ENCODE measurements at regions not wholly inside any gene's neighbourhood (a gene's known extent, or its start where the extent isn't known, plus 50 kb on each side); places are given as distances from the start of the nearest gene placed in this dataset.
"Not testable (repeated sequence)": the region's sequence is repeated elsewhere in the genome, so short reads cannot be mapped to it uniquely, and the experiment has no call there.

DNA sequence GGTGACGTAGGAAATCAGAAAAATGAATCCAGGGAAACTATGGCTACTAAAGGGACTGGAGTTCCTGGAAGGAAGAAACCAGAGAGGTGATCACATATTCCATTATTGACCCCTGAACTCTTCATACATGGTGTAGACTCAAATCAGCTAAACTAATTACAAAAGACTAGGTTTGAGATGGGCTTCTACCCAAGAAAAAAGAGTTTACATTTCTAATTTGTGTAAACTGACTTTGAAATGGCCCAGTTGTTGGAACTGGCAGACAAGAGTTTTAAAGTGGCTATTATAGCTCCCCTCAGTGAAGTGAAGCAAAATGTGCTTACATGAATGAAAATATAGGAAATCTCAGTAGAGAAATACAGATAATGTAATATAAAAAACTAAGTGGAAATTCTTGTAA, 1619.4 kb upstream of the SEL1L start:
- no peak for DNase-seq

DNA sequence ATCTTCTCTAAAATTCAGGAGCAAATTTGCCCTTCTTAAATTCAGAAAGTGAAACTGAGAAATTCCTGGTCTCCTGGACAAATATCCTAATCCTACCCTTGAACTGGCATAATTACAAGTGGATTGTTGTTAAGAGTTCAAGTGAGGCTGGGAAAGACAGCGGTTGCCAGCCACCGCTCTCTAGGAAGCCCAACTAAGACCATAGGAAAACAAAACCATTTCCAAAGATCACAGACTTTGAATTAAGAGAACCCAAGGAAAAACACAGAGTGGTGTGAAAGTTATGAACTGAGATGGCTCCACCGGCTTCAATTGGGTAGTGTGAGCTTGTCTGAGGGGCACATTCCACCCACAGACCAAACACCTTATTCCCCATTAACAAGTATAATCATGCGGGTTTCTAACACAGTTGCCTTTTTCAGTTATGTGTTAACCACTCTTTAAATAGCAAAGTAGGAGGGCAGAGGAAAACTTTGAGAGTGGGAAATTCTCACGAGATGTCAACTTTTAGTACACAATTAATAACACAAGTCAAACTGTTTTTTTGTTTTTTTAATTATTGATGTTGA, 1628.8 kb upstream of the SEL1L start:
- no peak for DNase-seq

DNA sequence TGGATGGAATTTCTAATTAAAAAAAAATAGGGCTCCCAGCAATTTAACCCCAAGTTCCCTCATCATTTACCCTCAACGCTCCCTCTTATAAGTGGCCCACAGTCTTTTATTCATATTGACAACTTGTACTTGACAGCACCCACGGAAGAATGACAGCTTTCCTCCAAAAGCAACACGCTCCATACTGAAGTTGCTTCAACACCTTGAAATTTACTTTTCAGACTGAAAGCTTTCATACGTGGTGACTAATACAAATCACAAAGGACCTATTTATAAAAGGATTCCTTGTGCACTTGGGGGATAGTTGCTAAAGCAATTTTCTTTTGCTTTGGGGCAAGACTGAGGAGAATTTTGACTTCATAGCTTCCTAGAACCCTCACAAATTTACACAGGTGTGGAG, 1629.4 kb upstream of the SEL1L start:
- no peak for DNase-seq

DNA sequence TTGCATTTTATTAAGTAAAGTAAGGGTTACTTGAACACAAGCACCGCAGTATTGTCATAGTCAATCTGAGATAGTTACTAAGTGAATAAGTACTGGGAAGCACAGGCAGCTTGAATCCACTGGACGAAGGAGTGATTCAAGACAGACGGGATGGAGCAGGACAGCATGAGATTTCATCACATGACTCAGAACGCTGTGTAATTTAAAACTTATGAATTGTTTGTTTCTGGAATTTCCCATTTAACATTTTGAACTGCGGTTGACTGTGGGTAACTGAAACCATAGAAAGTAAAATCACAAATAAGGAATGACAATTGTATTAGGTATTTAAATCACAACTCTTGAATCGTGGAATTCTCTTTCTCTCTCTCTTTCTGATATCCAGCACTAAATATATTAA, 1630.4 kb upstream of the SEL1L start:
- no peak for DNase-seq

DNA sequence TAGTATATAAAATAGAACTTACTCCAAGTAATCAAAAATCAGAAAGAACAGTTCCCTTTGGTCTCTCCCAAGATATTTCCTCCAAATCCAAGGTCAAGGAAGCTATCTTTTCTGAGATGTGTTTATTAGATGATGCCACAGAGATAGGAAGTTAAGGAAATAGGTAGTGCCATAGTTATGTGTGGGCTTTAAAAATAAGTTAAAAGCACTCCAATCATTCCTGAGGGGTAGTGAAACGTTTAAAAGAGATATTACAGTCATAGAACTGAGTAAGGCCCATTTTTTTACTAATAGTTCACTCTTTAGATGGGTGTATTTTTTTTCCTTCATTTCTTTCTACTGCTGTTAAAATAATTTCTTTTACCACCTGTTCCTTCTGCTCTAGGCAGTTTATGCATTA, 1630.9 kb upstream of the SEL1L start:
- DNase-seq, result no peak

DNA sequence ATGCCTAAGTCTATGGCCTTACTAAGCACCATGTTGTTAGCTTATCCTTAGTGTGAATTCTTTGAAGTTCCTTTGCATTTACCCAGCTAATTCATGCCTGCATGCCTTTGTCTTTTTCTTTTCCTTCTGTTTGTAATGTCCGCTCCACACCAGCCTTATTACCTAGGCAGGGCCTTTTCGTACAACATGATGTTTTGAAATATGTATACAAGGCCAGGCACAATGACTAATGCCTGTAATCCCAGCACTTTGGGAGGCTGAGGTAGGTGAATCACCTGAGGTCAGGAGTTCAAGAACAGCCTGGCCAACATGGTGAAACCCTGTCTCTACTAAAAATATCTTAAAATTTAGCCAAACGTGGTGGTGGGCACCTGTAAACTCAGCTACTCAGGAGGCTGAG, 1636.5 kb upstream of the SEL1L start:
- no peak for DNase-seq

DNA sequence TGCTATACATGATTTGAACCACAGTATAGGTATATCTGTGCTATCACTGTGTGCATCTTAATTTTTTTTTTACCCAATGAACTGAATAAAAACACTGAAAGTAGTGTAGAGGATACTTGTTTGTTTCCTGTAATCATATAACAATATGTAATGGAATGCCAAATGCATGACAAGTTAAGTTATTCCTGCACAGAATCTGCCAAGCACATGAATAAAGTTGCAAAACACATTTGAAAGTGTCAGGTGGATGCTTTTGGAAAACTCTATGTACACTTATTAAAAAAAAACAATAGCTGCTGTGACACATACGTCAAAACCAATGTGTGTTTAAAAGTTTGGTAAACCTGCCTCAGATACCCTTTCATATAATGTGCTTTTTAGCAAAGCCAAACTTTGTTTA, 1638.1 kb upstream of the SEL1L start:
- no peak for DNase-seq

DNA sequence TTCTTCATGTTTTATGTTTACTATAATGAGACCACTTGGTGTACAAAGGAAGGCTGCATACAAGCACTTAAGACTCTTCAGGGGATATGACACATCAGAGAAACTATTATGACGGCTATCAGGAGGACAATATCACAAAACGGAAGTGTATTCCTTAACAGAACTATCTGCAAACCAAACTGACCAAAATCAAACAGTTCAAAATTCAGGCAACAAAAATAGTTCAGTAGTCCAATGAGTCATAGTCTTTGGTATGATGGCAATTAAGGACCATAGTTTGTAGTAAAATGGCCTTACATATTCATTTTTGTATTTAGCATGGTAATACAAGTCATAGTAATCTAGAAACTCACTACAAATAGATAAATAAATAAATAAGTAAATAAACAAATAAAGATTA, 1638.7 kb upstream of the SEL1L start:
- DNase-seq, result no peak

DNA sequence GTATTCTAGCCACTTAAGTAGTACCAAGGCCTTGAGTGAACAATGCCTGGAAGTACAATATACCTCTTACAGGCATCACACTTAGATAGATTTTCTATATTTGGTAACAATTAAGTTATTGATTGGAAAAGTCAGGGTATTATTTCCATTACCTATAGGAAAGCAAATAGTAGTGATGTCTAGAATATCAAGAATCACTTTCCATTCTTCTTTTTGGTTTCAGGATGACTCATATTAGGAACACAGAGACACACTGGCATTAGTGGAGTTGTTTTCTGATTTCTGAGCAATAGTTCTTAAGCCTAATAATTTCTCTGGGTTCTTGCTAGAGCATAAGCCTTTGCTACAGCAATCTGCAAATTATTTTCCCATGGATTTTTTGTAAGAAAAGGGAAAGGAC, 1640.0 kb upstream of the SEL1L start:
- no peak for DNase-seq

DNA sequence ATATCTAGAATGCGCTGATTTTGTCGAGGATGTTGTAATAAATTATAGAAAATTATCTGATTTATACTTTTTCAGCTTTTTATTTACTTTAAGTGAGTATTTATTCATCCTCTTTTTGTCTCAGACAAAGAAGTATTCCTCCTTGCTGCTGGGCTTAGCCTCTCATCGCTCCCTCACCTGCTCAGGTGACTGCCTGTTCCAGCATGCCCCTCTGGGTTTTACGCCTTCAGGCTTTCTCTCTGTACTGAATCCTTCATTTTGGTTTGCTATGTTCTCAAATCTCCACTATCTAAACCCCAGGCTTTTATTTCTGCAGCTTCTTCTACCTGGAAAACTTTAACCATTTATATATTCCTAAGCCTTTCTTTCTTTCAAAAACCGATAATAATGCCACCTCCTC, 1650.9 kb upstream of the SEL1L start:
- DNase-seq, result no peak

DNA sequence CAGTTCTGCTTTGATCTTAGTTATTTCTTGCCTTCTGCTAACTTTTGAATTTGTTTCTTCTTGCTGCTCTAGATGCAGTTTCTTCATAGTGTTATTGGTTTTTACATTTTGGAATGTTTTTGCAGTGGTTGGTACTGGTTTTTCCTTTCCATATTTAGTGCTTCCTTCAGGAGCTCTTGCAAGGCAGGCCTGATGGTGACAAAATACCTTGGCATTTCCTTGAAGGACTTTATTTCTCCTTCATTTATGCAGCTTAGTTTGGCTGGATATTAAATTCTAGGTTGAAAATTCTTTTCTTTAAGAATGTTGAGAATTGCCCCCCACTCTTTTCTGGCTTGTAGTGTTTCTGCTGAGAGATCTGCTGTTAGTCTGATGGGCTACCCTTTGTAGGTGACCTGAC, 1654.7 kb upstream of the SEL1L start:
- DNase-seq, result not testable (repeated sequence)

DNA sequence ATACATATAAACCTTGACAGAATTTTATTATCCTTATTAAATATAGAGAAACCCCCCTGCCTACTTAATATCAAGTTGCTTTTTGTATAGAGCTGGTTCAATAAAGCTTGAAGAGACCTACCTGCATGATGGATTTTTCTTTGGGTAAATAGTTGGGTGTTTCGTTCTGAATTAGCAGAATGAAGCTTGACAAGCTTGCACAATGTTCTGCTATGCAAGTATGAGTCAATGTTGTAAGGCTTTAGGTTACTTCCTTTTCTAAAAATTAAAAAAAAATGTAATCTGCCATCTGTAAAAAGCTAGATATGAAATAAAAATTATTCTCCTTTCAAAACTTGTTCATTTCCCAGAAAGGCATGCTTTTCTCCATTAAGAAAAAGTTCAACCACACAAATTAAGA, 1662.6 kb upstream of the SEL1L start:
- no peak for DNase-seq

DNA sequence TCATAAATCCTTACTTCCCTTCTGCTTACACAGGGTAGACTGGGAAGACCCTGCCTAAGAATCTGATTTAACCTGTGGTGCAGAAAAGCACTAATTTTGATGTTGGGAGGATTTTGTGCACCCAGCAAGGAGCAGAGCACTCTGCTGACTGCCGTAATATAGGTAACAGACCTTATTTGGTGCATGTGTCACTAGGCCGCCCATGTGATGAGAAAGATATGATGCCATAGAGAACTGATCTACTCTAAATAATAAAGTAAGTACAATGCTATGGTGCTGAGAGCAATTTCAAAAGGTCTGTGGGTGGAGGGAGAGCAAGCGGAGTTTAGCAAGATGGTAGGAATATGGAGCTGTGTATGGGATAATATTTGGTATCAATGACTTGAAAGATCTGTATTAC, 1663.6 kb upstream of the SEL1L start:
- no peak for DNase-seq

DNA sequence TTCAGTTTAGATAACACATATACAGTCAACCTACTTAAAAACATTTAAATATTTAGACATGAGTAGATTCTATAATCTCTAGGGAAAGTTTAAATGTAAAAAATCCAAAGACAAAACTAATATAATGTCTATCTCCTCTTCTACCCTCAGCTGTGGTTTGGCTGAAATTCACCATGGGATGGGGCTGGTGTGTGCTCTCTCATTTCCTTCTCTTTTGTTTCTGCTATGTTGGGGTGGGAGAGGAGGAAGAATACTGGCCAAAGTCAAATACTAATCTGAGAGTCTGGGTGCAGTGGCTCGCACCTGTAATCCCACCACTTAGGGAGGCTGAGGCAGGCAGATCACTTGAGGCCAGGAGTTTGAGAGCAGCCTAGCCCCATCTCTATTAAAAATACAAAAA, 1673.9 kb upstream of the SEL1L start:
- no peak for DNase-seq

DNA sequence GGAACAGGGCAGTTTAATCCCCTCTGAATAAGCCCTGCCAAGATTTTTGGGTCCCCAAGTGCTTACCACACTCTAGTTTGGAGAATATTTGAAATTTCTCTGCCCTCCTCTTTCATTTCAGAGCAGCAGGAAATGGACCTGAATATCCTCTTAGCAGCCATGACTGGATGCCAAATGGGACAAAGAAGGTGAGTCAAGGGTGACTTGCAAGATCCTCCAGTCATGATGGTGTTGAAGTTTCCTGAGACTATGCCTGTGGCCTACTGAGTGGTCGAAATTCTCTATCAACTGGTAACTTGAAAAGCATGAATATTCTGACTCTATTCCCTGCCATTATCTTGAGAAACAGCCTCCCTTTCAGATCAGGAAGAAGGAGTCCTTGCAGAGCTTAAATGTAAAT, 1674.7 kb upstream of the SEL1L start:
- DNase-seq, result no peak

DNA sequence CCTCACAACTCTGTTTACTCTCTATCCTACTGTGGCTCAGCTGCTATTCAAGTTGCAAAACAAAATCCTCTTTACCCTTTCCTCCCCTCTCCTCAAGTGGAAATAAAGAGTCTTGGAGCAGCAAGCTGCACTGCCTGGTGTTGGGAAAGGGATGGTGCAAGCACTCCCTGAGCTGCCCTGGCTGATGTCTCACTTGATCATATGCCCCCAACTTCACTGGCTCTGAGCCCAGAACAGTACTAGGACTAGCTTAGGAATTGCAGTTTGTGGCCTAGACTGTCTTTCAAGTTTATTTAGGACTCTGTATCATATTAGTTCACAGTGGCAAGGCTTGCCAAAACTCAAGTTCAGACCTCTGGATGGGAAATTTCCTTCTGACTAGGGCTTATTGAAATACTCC, 1683.8 kb upstream of the SEL1L start:
- DNase-seq, result no peak

DNA sequence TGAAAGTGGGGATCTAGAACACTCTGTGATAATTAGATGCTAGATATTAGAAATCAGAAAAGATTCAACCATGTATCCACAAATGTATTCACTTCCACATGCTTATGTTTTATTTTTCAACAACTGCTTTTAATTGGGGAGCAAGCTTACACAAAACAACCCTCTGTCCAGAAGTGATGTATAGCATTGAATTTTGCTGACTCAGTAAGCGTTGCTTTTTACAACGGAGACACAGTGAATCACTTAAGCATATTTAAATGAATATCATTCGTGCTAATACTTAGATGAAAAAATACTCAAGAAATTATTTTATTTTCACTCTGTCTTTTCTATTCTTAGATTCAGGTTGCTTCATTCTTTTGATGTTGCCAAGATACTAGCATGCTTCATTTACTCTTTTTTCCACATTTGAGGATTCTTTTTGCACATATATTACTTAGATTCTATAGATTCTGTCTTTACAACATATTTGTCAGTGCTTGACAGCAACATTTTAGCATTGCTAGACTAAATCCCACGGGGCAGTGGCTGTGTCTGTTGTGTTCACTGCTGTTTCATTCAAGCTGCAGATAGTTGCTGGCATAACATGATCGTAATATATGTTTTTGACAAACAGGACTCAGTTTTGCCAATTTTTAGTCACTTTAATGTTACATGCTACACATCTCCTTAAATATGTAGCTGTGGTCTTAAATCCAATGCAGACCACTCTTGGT, 1714.4 kb upstream of the SEL1L start:
- DNase-seq, result no peak

DNA sequence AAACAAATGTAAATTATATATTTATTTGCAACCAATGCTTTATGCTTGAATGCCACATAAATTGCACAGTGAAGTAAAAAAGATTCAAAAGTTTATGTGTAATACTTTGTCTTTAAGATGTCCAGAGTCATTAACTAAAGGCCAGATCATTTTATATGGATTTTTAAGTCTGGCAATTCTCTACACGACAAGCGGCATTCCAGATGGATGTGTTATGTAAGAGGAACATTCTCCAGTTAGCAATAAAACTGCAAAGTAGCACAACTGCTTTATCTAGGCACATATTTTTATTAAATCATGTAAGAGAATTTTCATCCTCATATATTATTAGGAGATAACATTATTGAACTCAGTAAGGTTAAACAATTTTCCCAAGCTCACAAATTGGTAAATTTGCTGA, 1717.7 kb upstream of the SEL1L start:
- DNase-seq, result no peak

DNA sequence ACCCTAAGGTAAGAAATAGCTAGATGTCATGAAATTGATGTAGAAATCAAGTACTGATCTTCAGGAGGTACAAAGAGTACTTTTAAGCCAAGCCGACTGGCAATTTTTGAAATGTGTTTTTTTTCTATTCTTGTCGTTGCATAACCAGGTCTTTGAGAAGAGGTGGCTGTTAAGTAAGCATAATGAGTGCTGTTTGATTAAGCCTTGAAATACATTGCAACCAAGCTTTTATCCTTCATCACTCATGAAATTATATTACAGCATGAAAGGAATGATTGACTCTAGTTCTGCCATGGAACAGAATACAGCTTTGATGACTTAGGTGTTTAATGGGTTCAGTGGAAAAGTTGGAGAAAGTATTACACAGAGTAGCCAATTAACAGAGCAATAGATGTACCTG, 1720.2 kb upstream of the SEL1L start:
- DNase-seq, result no peak

DNA sequence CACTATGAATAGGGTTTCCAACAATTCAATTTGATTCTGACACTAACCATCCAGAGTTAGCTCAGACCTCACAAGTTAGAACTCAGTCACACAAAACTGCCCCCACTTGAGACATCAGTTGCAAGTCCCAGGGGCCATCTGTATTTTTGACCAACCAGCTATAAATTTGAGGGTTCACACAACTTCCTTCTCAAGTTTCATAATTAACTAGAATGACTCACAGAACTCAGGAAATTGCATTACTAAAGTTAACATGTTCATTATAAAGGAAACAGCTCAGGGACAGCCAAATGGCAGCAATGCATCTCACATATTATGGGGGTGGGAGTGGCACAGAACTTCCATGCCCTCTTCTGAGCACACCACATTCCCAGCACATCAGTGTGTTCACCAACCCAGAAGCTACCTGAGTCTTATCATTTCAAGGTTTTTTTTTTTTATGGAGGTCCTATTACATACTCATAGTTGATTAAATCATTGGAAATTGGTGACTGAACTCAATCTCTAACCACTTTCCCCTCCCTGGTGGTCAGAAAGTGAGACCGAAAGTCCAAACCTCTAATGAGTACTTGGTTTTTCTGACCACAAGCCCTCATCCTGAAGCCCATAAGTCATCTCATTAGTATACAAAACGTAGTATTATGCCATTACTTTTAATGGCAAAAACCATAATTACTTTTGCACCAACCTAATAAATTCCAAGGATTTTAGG, 1721.5 kb upstream of the SEL1L start:
- no peak for DNase-seq

DNA sequence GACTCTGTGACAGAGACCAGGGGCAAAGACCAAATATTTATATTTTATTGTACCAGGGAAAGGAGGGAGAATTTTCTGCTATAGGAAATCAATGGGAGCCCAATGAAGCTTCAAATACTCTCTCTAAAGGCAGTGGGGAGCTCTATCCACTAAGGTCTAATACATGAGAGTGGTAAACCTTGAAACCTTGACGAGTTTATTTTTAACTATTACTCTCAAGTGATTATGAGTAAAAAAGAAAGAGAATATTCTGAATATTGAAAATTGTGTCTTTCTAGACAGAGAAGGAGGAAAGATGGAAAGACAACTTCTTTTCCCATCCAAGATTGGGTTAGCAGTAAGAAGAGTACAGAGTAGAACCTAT, 1722.1 kb upstream of the SEL1L start:
- DNase-seq, result no peak

DNA sequence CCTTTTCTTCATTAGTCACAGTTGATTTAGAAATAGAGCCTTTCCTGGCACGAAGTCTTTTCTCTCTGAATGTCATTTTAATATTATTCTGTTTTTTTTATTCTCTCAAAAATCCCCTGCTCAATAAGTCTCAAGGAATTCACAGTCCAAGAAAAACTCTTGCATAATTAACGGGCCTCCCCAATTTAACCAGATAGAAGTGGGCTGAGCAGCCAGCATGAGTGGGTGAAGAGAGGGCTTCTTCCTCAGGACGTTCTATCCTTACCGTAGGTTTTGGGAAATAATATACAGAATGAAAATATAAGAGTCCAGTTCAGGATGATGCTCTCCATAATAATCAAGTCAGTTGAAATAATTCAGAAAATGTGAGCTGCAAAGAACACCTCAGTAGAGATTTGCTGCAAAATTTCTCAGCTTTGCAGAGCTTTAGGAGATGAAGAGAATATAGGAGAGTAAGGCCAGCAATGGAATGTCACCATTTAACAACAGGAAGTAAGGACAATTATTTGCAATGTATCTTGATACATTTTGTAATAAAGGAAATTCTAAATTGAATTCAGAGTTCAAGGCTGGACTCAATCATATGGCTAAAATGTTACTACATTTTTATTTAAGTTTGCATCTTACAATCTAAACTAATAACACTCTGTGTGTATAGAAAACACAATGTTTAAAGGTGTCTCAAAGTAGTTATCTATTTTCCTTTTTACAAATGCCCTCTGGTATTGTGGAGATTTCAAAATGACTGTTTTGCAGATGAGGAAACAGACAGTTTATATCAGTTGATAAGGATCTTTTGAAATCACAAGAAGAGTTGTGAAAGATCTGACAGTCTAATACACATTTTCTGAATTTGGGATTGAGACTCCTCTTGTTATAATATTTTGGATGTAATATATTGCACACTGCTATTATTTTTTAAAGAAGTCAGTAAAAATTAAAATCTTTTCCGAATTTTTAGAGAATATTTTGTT, 1724.1 kb upstream of the SEL1L start:
- DNase-seq, result no peak

DNA sequence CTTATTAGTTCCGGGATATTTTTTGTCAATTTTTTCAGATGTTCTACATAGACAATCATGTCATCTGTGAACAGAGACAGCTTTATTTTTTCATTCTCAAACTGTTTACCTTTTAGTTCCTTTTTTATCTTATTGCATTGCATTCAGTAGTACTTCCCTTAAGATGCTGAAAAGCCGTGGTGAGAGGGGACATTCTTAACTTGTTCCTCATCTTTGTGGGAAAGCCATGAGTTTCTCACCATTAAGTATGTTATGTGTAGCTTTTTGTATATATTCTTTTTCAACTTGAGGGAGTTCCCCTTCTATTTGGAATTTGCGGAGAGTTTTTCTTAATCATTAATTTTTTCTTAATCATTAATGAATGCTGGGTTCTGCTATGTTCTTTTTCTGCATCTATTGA, 1727.1 kb upstream of the SEL1L start:
- no peak for DNase-seq

DNA sequence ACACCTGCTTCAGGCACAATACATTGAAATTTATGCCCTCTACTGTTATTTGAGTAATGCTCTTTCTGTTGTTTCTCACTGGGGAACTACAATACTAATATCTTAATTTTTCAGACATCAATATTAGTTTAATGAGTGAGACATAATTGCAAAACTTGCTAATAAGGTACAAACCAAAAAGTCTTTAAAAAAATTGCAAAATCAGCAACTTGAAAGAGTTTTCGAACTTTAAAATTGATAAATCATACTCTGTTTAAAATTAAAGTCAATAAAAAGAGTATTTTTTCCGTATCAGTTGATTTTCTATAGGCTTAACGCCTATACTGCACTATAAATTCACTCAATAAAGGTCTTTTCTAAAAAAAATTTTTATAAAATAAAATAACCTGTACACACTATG, 1735.9 kb upstream of the SEL1L start:
- no peak for DNase-seq
